GM12878 (cell line): ENCODE measurements at regions not wholly inside any gene's neighbourhood (a gene's known extent, or its start where the extent isn't known, plus 50 kb on each side); places are given as distances from the start of the nearest gene placed in this dataset.

ENCODE experiments used
- ATAC-seq: fragments of 200-7000 bp; cut with Tn5 transposase; 3 replicates; pipeline ENCODE4 v1.9.1; 2020; ENCODE audit warnings: mild to moderate bottlenecking, moderate library complexity
- BruUV-seq: library from RNA; stranded (reverse); fragments of 400-500 nt; replicated peaks from 2 replicates; lab custom pipeline; 2021; lab: Mats Ljungman, UMichigan
- CTCF ChIA-PET: fragments of 300-600 bp; sonication (Branson Sonifier 250); formaldehyde crosslinking; extraction: SDS; loops from one replicate; lab custom pipeline; 2021; ENCODE audit warnings: inconsistent platforms; lab: Yijun Ruan, JAX
- POLR2A ChIA-PET: fragments of 350-600 bp; formaldehyde crosslinking; extraction: SDS; loops from one replicate; lab custom pipeline; 2021; ENCODE audit warnings: inconsistent platforms; lab: Charles Lee
- RAD21 ChIA-PET: fragments of 300-600 bp; sonication (Branson Sonifier 250); formaldehyde crosslinking; loops from one replicate; lab custom pipeline; 2023; ENCODE audit warnings: antibody characterized with exemption; ENCODE audit not compliant: unreplicated experiment; lab: Charles Lee
- SMC1A ChIA-PET: fragments of 300-600 bp; sonication (Branson Sonifier 250); formaldehyde crosslinking; loops from one replicate; lab custom pipeline; 2023; ENCODE audit not compliant: unreplicated experiment, uncharacterized antibody; lab: Charles Lee
- DNase-seq: peaks from one replicate; pipeline ENCODE4 v3.0.0-alpha.2; 2011; ENCODE audit warnings: low read depth, low spot score
- FAIRE-seq: peaks from 3 replicates; lab custom pipeline; 2011; peaks lifted over from hg19 to GRCh38; lab: Jason Lieb, UNC
- H2AFZ ChIP-seq: 2 replicates; pipeline ENCODE4 v1.6.0; 2011; ENCODE audit warnings: low read depth, low read length, control low read depth; ENCODE audit not compliant: control insufficient read depth
- H3K27ac ChIP-seq: 2 replicates; pipeline ENCODE4 v1.5.1; 2011; ENCODE audit warnings: control low read depth; ENCODE audit not compliant: control insufficient read depth, insufficient read depth
- H3K27me3 ChIP-seq, 2 experiments: replicated peaks in 1 of 2; 2 replicates each; pipeline versions ENCODE4 v1.6.0 to v1.6.1; 2011; ENCODE audit warnings: low read length in 1 of 2; ENCODE audit not compliant: control insufficient read depth in 2 of 2, insufficient read depth in 2 of 2
- H3K36me3 ChIP-seq, 2 experiments: 2 replicates each; pipeline ENCODE4 v1.5.1; 2011; ENCODE audit warnings: low read length in 1 of 2; ENCODE audit not compliant: control insufficient read depth in 2 of 2, insufficient read depth in 2 of 2
- H3K4me1 ChIP-seq: 2 replicates; pipeline ENCODE4 v1.6.1; 2011; ENCODE audit warnings: mild to moderate bottlenecking, low read length, moderate library complexity, mixed read lengths; ENCODE audit not compliant: control insufficient read depth, insufficient read depth
- H3K4me2 ChIP-seq: 2 replicates; pipeline ENCODE4 v1.6.0; 2011; ENCODE audit warnings: control low read depth; ENCODE audit not compliant: control insufficient read depth, insufficient read depth
- H3K4me3 ChIP-seq: fragments of 200-600 bp; sonication (generic); 2 replicates; pipeline ENCODE4 v1.5.1; 2016
- H3K79me2 ChIP-seq: 2 replicates; pipeline ENCODE4 v1.6.0; 2011; ENCODE audit warnings: low read length; ENCODE audit not compliant: control insufficient read depth, insufficient read depth
- H3K9ac ChIP-seq: 2 replicates; pipeline ENCODE4 v1.8.0; 2011; ENCODE audit warnings: low read length, control low read depth, mixed read lengths; ENCODE audit not compliant: control insufficient read depth, insufficient read depth
- H3K9me3 ChIP-seq: replicated peaks from 3 replicates; pipeline ENCODE4 v1.5.1; 2011; ENCODE audit warnings: mild to moderate bottlenecking, low read length; ENCODE audit not compliant: control insufficient read depth, insufficient read depth
- H4K20me1 ChIP-seq: 2 replicates; pipeline ENCODE4 v1.6.0; 2011; ENCODE audit not compliant: control insufficient read depth, insufficient read depth
- ATF7 ChIP-seq: fragments of 450-650 bp; IDR thresholded peaks from 2 replicates; pipeline ENCODE4 v1.6.1; 2016; ENCODE audit warnings: low read depth, mild to moderate bottlenecking
- CEBPB ChIP-seq, 2 experiments: fragments of 150-350 bp in 1 of 2; IDR thresholded peaks; 2 replicates each; pipeline ENCODE4 v1.6.1; 2012 to 2014; ENCODE audit warnings: low read depth in 2 of 2, low read length in 2 of 2, borderline replicate concordance in 1 of 2, inconsistent platforms in 1 of 2
- FOXM1 ChIP-seq: IDR thresholded peaks from 2 replicates; pipeline ENCODE4 v1.6.1; 2012; ENCODE audit warnings: low read depth, mild to moderate bottlenecking, inconsistent platforms, low read length, moderate library complexity
- HDGF ChIP-seq: fragments of 450-650 bp; IDR thresholded peaks from 2 replicates; pipeline ENCODE4 v1.6.1; 2016; ENCODE audit warnings: antibody characterized with exemption
- NRF1 ChIP-seq: conservative IDR thresholded peaks from 2 replicates; pipeline ENCODE4 v1.6.1; 2011; ENCODE audit warnings: mild to moderate bottlenecking, low read depth, low read length, improper control_type of control experiment
- RCOR1 ChIP-seq: conservative IDR thresholded peaks from 2 replicates; pipeline ENCODE4 v1.6.1; 2012; ENCODE audit warnings: low read depth, low read length, improper control_type of control experiment
- RUNX3 ChIP-seq: IDR thresholded peaks from 2 replicates; pipeline ENCODE4 v1.6.1; 2012; ENCODE audit warnings: low read length, inconsistent platforms
- SIN3A ChIP-seq: IDR thresholded peaks from 2 replicates; pipeline ENCODE4 v1.6.1; 2012; ENCODE audit warnings: low read depth, low read length, improper control_type of control experiment
- SREBF2 ChIP-seq: IDR thresholded peaks from 2 replicates; pipeline ENCODE4 v1.6.1; 2012; ENCODE audit warnings: mild to moderate bottlenecking, low read length
- TCF7 ChIP-seq: IDR thresholded peaks from 2 replicates; pipeline ENCODE4 v1.6.1; 2014; ENCODE audit warnings: antibody characterized with exemption, borderline replicate concordance
- ZBTB40 ChIP-seq: fragments of 450-650 bp; IDR thresholded peaks from 2 replicates; pipeline ENCODE4 v1.6.1; 2016; ENCODE audit warnings: mild to moderate bottlenecking, moderate library complexity, borderline replicate concordance
- ZSCAN29 ChIP-seq: fragments of 450-650 bp; IDR thresholded peaks from 2 replicates; pipeline ENCODE4 v1.6.1; 2017; ENCODE audit warnings: mild to moderate bottlenecking, moderate library complexity
- WGBS: methylation state at CpG from one replicate; pipeline ENCODE4 v1.1.6; 2016; ENCODE audit warnings: low lambda C conversion rate; ENCODE audit not compliant: insufficient replicate concordance, insufficient coverage; ENCODE audit errors: missing lambda C conversion rate; 5-methylcytosine and 5-hydroxymethylcytosine counted together
- in situ Hi-C: fragments of 300-500 bp; cut with MboI; formaldehyde crosslinking; loops from 9 replicates; pipeline ENCODE4 v1.14.3; 2018; ENCODE audit warnings: mixed read lengths
- intact Hi-C: fragments of 100-400 bp; cut with micrococcal nuclease; formaldehyde crosslinking; loops from one replicate; pipeline ENCODE4 v1.14.2; 2022; ENCODE audit not compliant: unreplicated experiment
- TF ChIP-seq, protein P1 (sequence below): fragments of 450-650 bp; IDR thresholded peaks from 2 replicates; pipeline ENCODE4 v1.6.1; 2016; ENCODE audit warnings: mild to moderate bottlenecking
- TF ChIP-seq, protein P2 (sequence below): fragments of 450-650 bp; IDR thresholded peaks from 2 replicates; pipeline ENCODE4 v1.6.1; 2018; ENCODE audit warnings: mild to moderate bottlenecking, low read depth, moderate library complexity; ENCODE audit not compliant: partially characterized antibody
- TF ChIP-seq, protein P3 (sequence below): IDR thresholded peaks from 2 replicates; pipeline ENCODE4 v1.6.1; 2012; ENCODE audit warnings: low read depth, low read length, improper control_type of control experiment

- no peak overlapping the region for H2AFZ ChIP-seq
- no peak overlapping the region for H3K9ac ChIP-seq
- H4K20me1 ChIP-seq, result no peaks in the 10 kb centered on the region
- no peaks in the 10 kb centered on the region; the same call in 2 of the 3 replicates for H3K9me3 ChIP-seq
- SMC1A ChIA-PET, result no interaction called here
- peaks cover 9% of the 10 kb centered on the region; the same call in 1 of the 2 replicates for H3K4me1 ChIP-seq
- ATAC-seq, result no peak
- CTCF ChIA-PET, result no interaction called here
- POLR2A ChIA-PET, result no interaction called here
- no peak overlapping the region for H3K27ac ChIP-seq
- no peak overlapping the region for H3K4me2 ChIP-seq
- no peaks in the 10 kb centered on the region for H3K79me2 ChIP-seq
- no peak for FAIRE-seq
- no peak for DNase-seq
- H3K27me3 ChIP-seq, result no peaks in the 10 kb centered on the region
- in situ Hi-C loops (no loop called here), intact Hi-C loops (no loop called here)
- H3K36me3 ChIP-seq, result no peaks in the 10 kb centered on the region
- 56% methylated on average over 22 of the region's 22 CpGs for WGBS
- RAD21 ChIA-PET, result no interaction called here
- no TSS peak for BruUV-seq
- no peak overlapping the region for H3K4me3 ChIP-seq
- TF ChIP-seq FOXM1 (no peak), SREBF2 (no peak), ZSCAN29 (no peak), TCF7 (no peak), RCOR1 (no peak), SIN3A (no peak), CEBPB (IDR thresholded peaks at IDR 0.05; ENCODE audit: borderline replicate concordance in 1 of 2, low read depth in 2 of 2, low read length in 2 of 2) (no peak), HDGF (no peak), ATF7 (no peak), ZBTB40 (no peak), RUNX3 (no peak), NRF1 (no peak)
- TF ChIP-seq, protein P1, sequence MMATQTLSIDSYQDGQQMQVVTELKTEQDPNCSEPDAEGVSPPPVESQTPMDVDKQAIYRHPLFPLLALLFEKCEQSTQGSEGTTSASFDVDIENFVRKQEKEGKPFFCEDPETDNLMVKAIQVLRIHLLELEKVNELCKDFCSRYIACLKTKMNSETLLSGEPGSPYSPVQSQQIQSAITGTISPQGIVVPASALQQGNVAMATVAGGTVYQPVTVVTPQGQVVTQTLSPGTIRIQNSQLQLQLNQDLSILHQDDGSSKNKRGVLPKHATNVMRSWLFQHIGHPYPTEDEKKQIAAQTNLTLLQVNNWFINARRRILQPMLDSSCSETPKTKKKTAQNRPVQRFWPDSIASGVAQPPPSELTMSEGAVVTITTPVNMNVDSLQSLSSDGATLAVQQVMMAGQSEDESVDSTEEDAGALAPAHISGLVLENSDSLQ, result no peak
- TF ChIP-seq, protein P2, sequence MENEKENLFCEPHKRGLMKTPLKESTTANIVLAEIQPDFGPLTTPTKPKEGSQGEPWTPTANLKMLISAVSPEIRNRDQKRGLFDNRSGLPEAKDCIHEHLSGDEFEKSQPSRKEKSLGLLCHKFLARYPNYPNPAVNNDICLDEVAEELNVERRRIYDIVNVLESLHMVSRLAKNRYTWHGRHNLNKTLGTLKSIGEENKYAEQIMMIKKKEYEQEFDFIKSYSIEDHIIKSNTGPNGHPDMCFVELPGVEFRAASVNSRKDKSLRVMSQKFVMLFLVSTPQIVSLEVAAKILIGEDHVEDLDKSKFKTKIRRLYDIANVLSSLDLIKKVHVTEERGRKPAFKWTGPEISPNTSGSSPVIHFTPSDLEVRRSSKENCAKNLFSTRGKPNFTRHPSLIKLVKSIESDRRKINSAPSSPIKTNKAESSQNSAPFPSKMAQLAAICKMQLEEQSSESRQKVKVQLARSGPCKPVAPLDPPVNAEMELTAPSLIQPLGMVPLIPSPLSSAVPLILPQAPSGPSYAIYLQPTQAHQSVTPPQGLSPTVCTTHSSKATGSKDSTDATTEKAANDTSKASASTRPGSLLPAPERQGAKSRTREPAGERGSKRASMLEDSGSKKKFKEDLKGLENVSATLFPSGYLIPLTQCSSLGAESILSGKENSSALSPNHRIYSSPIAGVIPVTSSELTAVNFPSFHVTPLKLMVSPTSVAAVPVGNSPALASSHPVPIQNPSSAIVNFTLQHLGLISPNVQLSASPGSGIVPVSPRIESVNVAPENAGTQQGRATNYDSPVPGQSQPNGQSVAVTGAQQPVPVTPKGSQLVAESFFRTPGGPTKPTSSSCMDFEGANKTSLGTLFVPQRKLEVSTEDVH, result no peak
- TF ChIP-seq, protein P3, sequence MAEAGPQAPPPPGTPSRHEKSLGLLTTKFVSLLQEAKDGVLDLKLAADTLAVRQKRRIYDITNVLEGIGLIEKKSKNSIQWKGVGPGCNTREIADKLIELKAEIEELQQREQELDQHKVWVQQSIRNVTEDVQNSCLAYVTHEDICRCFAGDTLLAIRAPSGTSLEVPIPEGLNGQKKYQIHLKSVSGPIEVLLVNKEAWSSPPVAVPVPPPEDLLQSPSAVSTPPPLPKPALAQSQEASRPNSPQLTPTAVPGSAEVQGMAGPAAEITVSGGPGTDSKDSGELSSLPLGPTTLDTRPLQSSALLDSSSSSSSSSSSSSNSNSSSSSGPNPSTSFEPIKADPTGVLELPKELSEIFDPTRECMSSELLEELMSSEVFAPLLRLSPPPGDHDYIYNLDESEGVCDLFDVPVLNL, result no peak
These were observed 193.1 kb downstream of the DLL1 start for GRCh38 chr6:170097505-170098427.
